RCC 7860 (cell line): ENCODE measurements at regions not wholly inside any gene's neighbourhood (a gene's known extent, or its start where the extent isn't known, plus 50 kb on each side); places are given as distances from the start of the nearest gene placed in this dataset.

ENCODE experiments used
- DNase-seq: peaks from one replicate; pipeline ENCODE4 v3.0.0-alpha.2; 2015; ENCODE audit warnings: low spot score
- FAIRE-seq: peaks from 2 replicates; lab custom pipeline; 2012; peaks lifted over from hg19 to GRCh38; lab: Jason Lieb, UNC

- DNase-seq (no peak), FAIRE-seq (no peak)
Observed at GRCh38 chr22:23415490-23415851, 164.6 kb downstream of the IGLL1 start.

GRCh38 chr22:23414727-23415489 lies 165.2 kb downstream of the IGLL1 start:
- no peak for FAIRE-seq
- DNase-seq, result no peak

- DNase-seq (no peak), FAIRE-seq (no peak)
Observed at GRCh38 chr22:23411739-23412138, 168.4 kb downstream of the IGLL1 start.

- FAIRE-seq (no peak), DNase-seq (no peak)
Observed at GRCh38 chr22:23410411-23410810, 169.7 kb downstream of the IGLL1 start.

GRCh38 chr22:23409976-23410375 lies 170.1 kb downstream of the IGLL1 start:
- FAIRE-seq, result no peak
- no peak for DNase-seq

GRCh38 chr22:23408321-23408720 lies 171.8 kb downstream of the IGLL1 start:
- DNase-seq (no peak), FAIRE-seq (no peak)

GRCh38 chr22:23405366-23405851 lies 174.7 kb downstream of the IGLL1 start:
- DNase-seq, result no peak
- FAIRE-seq, result no peak

- no peak for FAIRE-seq
- no peak for DNase-seq
Observed at GRCh38 chr22:23404689-23405365, 175.3 kb downstream of the IGLL1 start.

- FAIRE-seq, result no peak
Observed at GRCh38 chr22:23403720-23404688, 176.1 kb downstream of the IGLL1 start.

GRCh38 chr22:23403152-23403719 lies 176.9 kb downstream of the IGLL1 start:
- no peak for DNase-seq
- FAIRE-seq, result no peak

More at GRCh38 chr22:23403720-23404688, 176.1 kb downstream of the IGLL1 start:
- no peak for DNase-seq

GRCh38 chr22:23402275-23403151 lies 177.6 kb downstream of the IGLL1 start:
- DNase-seq (no peak), FAIRE-seq (no peak)

- FAIRE-seq (no peak), DNase-seq (no peak)
Observed at GRCh38 chr22:23401910-23402274, 178.2 kb downstream of the IGLL1 start.

GRCh38 chr22:23401111-23401909 lies 178.8 kb downstream of the IGLL1 start:
- FAIRE-seq, result no peak

GRCh38 chr22:23400286-23400981 lies 179.7 kb downstream of the IGLL1 start:
- FAIRE-seq (no peak), DNase-seq (no peak)

More at GRCh38 chr22:23401111-23401909, 178.8 kb downstream of the IGLL1 start:
- peak; percentile 70 for DNase-seq

GRCh38 chr22:23399367-23400285 lies 180.5 kb downstream of the IGLL1 start:
- no peak for DNase-seq

GRCh38 chr22:23398701-23399366 lies 181.3 kb downstream of the IGLL1 start:
- FAIRE-seq (no peak), DNase-seq (no peak)

More at GRCh38 chr22:23399367-23400285, 180.5 kb downstream of the IGLL1 start:
- FAIRE-seq, result no peak
